NCI-H460 (cell line): ENCODE measurements at regions not wholly inside any gene's neighbourhood (a gene's known extent, or its start where the extent isn't known, plus 50 kb on each side); places are given as distances from the start of the nearest gene placed in this dataset.

ENCODE experiments used
- DNase-seq: peaks from one replicate; pipeline ENCODE4 v3.0.0-alpha.2; 2016; ENCODE audit warnings: low read depth; ENCODE audit errors: extremely low read depth

GRCh38 chr7:42761486-42761885 is 150.4 kb downstream of the C7orf25 start:
- DNase-seq, result no peak

GRCh38 chr7:42758124-42758523 is 153.7 kb downstream of the C7orf25 start:
- no peak for DNase-seq

GRCh38 chr7:42756841-42757240 is 155.0 kb downstream of the C7orf25 start:
- no peak for DNase-seq

- DNase-seq, result no peak
These were observed 158.0 kb downstream of the C7orf25 start for GRCh38 chr7:42753811-42754363.

DNA sequence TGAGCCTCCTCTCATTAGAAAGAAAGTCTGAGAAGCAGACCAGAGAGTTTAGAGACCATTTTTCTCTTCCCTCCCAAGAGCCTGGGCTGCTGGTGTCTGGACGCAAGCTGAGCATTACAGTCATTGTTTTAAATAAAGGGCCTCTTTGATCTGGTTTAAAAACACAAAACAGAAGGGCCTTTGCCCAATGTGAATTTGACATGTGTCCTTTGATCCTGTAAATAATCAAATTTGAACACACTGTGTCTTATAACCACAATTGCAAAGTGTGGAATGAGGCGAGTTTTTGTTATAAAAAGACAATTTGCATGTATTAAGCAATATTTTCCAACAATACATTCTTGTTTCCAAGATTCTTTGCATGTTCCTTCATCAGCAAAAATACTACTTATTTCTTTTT is 158.5 kb downstream of the C7orf25 start:
- no peak for DNase-seq

GRCh38 chr7:42750172-42750571 is 161.7 kb downstream of the C7orf25 start:
- no peak for DNase-seq

DNA sequence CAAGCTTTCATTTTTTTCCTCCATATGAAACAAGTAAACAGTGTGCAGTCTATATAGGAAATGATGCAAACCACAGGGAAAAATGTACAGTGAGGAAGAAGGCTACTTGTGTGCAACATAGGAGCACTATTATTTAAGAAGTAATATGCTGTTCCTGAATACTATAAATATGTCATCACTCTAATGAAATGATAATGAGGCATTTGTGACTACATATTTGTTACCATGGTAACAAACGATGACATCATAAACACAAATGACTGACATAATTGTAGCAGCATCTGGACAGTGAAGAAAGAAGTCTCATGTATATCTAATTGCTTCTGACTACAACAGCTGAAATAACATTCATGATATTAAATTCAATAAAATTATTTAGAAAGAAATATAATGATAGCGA is 164.8 kb downstream of the C7orf25 start:
- DNase-seq, result no peak

GRCh38 chr7:42746214-42746613 is 165.7 kb downstream of the C7orf25 start:
- DNase-seq, result no peak

- peak; percentile 33 for DNase-seq
These were observed 166.4 kb downstream of the C7orf25 start for GRCh38 chr7:42745357-42746059.

- no peak for DNase-seq
These were observed 167.1 kb downstream of the C7orf25 start for GRCh38 chr7:42744746-42745145.

- no peak for DNase-seq
These were observed 168.6 kb downstream of the C7orf25 start for GRCh38 chr7:42743077-42743858.

DNA sequence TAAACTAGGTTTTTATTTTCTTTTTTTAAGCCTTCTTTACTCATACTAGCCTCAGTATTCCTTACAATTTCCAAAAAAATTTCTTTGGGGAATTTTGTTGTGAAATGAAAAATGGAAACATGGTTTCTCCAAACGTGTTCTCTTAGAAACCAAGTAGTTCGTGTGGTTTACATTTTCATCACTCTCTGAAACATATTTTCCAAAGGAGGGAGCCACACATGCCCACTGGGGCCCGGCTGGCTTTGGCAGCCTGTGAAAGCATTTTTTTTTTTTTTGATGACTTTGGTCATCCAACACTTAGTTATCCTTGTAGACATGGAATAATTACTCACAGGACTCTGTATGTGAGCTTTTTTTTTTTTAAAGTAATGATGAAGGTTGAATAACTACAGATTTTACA is 169.6 kb downstream of the C7orf25 start:
- DNase-seq, result no peak

DNA sequence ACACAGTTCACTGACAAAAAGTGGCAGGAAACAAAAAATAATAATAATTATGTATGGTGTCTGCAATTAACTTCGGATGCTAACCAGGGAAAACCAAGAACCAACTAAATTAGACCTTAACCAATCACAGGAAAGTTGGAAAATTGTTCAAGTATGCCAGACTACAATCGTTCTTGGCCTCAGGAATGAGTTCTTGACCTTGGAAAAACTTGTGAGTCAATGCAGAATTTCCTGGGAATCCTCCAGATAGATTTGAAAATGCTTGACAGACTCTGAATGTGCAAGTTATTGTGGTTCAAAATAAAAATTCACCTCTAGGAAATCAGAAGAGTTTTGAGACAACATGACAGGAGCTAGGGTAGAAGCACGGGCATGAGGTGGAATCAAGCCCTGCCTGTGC is 171.5 kb downstream of the C7orf25 start:
- DNase-seq, result no peak

GRCh38 chr7:42739638-42740037 is 172.2 kb downstream of the C7orf25 start:
- no peak for DNase-seq

DNA sequence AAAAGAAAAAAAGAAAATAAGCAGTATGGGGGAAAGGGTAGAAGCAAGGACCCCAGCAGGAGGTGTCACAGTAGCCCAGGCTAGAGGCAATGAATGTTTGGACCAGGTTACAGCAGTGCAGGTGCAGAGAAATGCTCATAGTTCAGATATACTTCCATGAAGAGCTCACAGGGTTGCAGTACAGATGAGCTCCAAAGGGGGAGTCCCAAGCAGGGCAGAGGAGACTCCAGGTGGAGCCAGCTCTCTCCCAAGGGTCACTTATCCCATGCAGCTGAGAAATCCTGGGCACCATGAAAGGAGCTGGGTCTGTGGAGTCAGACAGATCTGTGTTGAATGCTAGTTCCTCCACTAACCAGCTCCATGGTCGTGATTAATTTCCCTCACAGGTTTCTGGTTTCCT is 174.9 kb downstream of the C7orf25 start:
- no peak for DNase-seq

DNA sequence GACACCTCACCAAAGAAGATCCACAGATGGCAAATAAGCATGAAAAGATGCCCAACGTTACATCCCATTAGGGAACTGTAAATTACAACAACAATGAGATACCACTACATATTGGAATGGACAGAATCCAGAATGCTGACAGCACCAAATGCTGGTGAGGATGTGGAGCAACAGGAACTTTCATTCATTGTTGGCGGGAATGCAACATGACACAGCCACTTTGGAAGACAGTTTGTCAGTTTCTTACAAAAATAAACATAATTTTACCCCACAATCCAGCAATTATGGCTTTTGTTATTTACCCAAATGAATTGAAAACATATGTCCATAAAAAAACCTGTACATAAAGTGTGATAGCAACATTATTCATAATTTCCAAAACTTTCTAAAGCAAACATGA is 176.8 kb downstream of the C7orf25 start:
- DNase-seq, result no peak

DNA sequence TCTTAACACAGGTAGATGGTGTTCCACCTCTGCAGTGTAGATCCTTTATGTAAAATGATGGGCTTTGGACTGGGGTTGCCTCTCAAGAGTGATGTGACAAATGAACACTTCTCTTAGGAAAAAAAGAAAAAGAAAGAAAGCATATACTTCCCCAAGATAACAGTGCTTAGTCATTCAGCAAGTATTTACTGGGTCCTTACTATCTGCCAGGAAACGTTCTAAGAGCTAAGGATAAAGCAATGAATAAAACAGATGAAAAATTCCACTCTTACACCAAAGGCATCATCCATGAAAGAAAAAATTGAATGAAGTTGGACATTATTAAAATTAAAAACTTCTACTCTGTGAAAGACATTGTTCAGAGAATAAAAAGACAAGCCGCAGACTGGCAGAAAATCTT is 177.3 kb downstream of the C7orf25 start:
- no peak for DNase-seq

- DNase-seq, result no peak
These were observed 178.8 kb downstream of the C7orf25 start for GRCh38 chr7:42733040-42733439.

- no peak for DNase-seq
These were observed 181.3 kb downstream of the C7orf25 start for GRCh38 chr7:42730586-42730985.

- DNase-seq, result no peak
These were observed 182.7 kb downstream of the C7orf25 start for GRCh38 chr7:42729053-42729765.

- no peak for DNase-seq
These were observed 184.4 kb downstream of the C7orf25 start for GRCh38 chr7:42727451-42727850.
